Glutamatergic neuron (in vitro differentiated cells): ENCODE measurements at regions not wholly inside any gene's neighbourhood (a gene's known extent, or its start where the extent isn't known, plus 50 kb on each side); places are given as distances from the start of the nearest gene placed in this dataset.

Experiments
- DNase-seq: peaks from one replicate; pipeline ENCODE4 v3.0.0; 2022
- H3K27ac Mint-ChIP-seq: one replicate; pipeline ENCODE4 v1.8.0; 2020; ENCODE audit warnings: mild to moderate bottlenecking, mixed read lengths, inconsistent platforms; ENCODE audit not compliant: unreplicated experiment
- H3K27me3 Mint-ChIP-seq: one replicate; pipeline ENCODE4 v1.8.0; 2020; ENCODE audit warnings: mild to moderate bottlenecking, moderate library complexity, mixed read lengths, inconsistent platforms; ENCODE audit not compliant: unreplicated experiment
- H3K36me3 Mint-ChIP-seq: one replicate; pipeline ENCODE4 v1.8.0; 2020; ENCODE audit warnings: mild to moderate bottlenecking, mixed read lengths, inconsistent platforms; ENCODE audit not compliant: unreplicated experiment
- H3K4me1 Mint-ChIP-seq: one replicate; pipeline ENCODE4 v1.8.0; 2020; ENCODE audit warnings: mild to moderate bottlenecking, low read depth, mixed read lengths, inconsistent platforms; ENCODE audit not compliant: unreplicated experiment
- H3K4me3 Mint-ChIP-seq: one replicate; pipeline ENCODE4 v1.8.0; 2020; ENCODE audit warnings: mild to moderate bottlenecking, mixed read lengths, inconsistent platforms; ENCODE audit not compliant: unreplicated experiment
- H3K9me3 Mint-ChIP-seq: one replicate; pipeline ENCODE4 v1.8.0; 2020; ENCODE audit warnings: mild to moderate bottlenecking, moderate library complexity, mixed read lengths, inconsistent platforms; ENCODE audit not compliant: unreplicated experiment
- CTCF ChIP-seq: fragments of 200-600 bp; sonication (generic); IDR thresholded peaks from one replicate; pipeline ENCODE4 v1.5.0; 2021; ENCODE audit not compliant: partially characterized antibody, unreplicated experiment

- no peaks in the 10 kb centered on the region for H3K9me3 Mint-ChIP-seq
- TF ChIP-seq CTCF, result no peak
- H3K36me3 Mint-ChIP-seq, result no peaks in the 10 kb centered on the region
- H3K27me3 Mint-ChIP-seq, result peaks cover 5% of the 10 kb centered on the region
- H3K27ac Mint-ChIP-seq, result no peak overlapping the region
- peaks cover 2% of the 10 kb centered on the region for H3K4me1 Mint-ChIP-seq
- DNase-seq, result no peak
- no peak overlapping the region for H3K4me3 Mint-ChIP-seq
Observed at GRCh38 chr3:46087871-46088270, 60.6 kb upstream of the XCR1 start.

DNA sequence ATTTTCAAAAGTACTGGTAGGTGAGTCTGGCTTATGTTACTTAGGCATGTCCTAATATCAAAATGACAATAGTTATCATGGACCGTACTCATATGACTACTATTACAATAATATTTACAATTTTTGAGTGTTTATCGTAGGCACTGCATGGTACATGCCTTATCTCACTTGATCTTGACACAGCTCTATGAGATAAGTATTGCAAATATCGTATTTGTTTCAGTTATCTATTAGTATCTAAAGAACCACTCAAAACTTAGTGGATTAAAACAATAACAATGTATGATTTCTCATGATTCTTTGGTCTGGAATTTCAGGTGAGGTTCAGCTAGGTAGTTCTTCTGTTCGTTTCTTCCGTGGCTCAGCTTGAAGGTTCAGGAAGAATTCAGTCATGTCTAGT is 59.7 kb upstream of the XCR1 start:
- no peak overlapping the region for H3K4me3 Mint-ChIP-seq
- TF ChIP-seq CTCF, result no peak
- H3K4me1 Mint-ChIP-seq, result peaks cover 2% of the 10 kb centered on the region
- H3K36me3 Mint-ChIP-seq, result no peaks in the 10 kb centered on the region
- peaks cover 2% of the 10 kb centered on the region for H3K27me3 Mint-ChIP-seq
- DNase-seq, result no peak
- H3K27ac Mint-ChIP-seq, result no peak overlapping the region
- H3K9me3 Mint-ChIP-seq, result no peaks in the 10 kb centered on the region

DNA sequence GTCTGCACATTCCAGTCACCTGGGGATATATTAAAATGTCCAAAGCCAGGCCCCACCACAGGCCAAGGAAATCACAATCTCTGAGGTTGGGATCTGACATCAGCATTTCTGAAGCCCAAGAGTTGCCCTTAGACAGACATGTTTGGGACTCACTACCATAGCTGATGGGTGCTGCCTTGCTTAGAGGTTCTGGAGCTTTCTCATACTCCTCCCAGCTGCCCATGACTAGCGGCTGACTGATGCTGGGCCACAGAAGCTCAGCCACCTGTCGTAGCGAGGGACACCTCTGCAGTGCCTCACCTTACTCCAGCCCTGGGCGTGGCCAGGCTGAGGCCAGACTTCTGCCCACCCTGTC is 58.8 kb upstream of the XCR1 start:
- Mint-ChIP-seq H3K27ac (no peak overlapping the region), H3K36me3 (no peaks in the 10 kb centered on the region), H3K9me3 (no peaks in the 10 kb centered on the region), H3K27me3 (no peaks in the 10 kb centered on the region), H3K4me1 (no peaks in the 10 kb centered on the region), H3K4me3 (no peak overlapping the region)
- no peak for DNase-seq
- TF ChIP-seq CTCF, result no peak

DNA sequence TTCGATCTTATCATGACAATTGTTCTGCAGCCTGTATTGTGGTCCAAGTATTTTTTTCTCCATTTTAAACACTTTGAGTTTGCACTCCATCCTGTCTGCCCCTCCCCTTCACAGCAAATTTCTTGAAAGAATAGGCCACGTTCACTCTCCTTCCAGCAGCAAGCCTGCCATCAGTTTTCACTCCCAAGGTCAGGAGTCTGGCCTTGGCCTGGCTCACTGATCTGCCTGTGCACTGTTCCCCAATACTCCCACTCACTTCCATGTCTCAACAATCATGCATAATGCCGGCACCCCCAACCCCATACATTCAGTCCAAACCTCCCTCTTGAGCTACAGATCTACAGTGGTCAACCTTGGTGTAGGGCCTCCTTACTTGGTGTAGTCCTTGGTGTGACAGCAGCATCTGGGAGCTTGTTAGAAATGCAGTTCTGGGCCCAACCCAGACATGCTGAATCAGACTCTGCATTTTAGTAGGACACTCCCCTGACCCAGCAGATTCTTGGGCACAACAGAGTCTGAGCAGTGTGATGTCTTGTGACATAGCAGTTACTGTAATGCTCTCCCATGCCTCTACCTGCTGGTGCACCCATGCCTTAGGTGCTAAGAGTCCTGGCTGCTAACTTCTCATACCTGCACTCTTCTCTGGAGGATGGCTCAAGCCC is 58.3 kb upstream of the XCR1 start:
- Mint-ChIP-seq H3K36me3 (no peaks in the 10 kb centered on the region), H3K27me3 (no peaks in the 10 kb centered on the region), H3K4me1 (no peaks in the 10 kb centered on the region), H3K4me3 (no peak overlapping the region), H3K9me3 (no peaks in the 10 kb centered on the region), H3K27ac (no peak overlapping the region)
- DNase-seq, result no peak
- TF ChIP-seq CTCF, result no peak

DNA sequence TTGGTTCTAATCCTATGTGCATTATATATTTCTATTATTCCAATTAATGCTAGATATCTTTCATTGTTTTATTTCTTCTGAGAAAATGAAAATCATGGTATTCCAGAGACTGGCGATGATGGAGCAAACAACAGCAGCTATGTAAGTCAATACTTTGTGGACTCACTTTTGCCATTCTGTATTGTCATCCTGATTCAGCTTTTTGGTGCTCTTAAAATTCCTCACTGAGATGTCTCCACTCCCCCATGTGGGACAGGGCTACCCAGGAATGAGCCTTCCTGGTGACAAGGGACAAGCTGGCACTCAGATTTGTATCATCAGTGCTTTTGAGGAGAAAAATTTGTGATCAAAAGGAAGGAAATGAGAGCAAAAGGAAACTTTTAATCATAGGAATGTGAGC is 56.7 kb upstream of the XCR1 start:
- no peak overlapping the region for H3K4me3 Mint-ChIP-seq
- no peaks in the 10 kb centered on the region for H3K27me3 Mint-ChIP-seq
- no peak for TF ChIP-seq CTCF
- no peak overlapping the region for H3K27ac Mint-ChIP-seq
- no peaks in the 10 kb centered on the region for H3K9me3 Mint-ChIP-seq
- no peaks in the 10 kb centered on the region for H3K4me1 Mint-ChIP-seq
- H3K36me3 Mint-ChIP-seq, result no peaks in the 10 kb centered on the region
- no peak for DNase-seq
